ENCODE measurements at regions not wholly inside any gene's neighbourhood (a gene's known extent, or its start where the extent isn't known, plus 50 kb on each side); places are given as distances from the start of the nearest gene placed in this dataset.

- H3K9ac ChIP-seq (ENCODE audit: insufficient read depth, low read depth, low read length): no peak overlapping the region
- H3K4me2 ChIP-seq (ENCODE audit: low read depth, low read length): no peak overlapping the region
- in situ Hi-C loops (cut with HindIII; ENCODE audit: extremely low pct_ligation_motif_present, low pct_unique_long_range_greater_than_20kb) (no loop called here), intact Hi-C loops (cut with micrococcal nuclease; ENCODE audit: unreplicated experiment) (no loop called here)
- POLR2A ChIA-PET: no interaction called here
- no peak overlapping the region for H3K4me3 ChIP-seq (replicated peaks in 1 of 3; ENCODE audit: insufficient read depth in 1 of 3, low read depth in 2 of 3, low read length in 3 of 3)
- peaks cover 0 to 14% of the 10 kb centered on the region in 2 experiments; a peak in 1 of 5 replicates for H3K27me3 ChIP-seq (ENCODE audit: control insufficient read depth in 1 of 2, insufficient read depth in 2 of 2, low read length in 2 of 2)
- H3K9me3 ChIP-seq (ENCODE audit: low read length): no peaks in the 10 kb centered on the region
- H3K27ac ChIP-seq (ENCODE audit: extremely low read length, insufficient read depth, low read length): no peak overlapping the region
- no peaks in the 10 kb centered on the region for H3K79me2 ChIP-seq (ENCODE audit: insufficient read depth, low read length)
- no peak for ATAC-seq
- no TSS peak for BruUV-seq (replicated peaks)
- peak; percentile 39 for DNase-seq (ENCODE audit: low spot score)
- peaks cover 94% of the 10 kb centered on the region for H3K4me1 ChIP-seq (ENCODE audit: insufficient read depth, low read length)
- H3K36me3 ChIP-seq (replicated peaks in 1 of 2; ENCODE audit: control insufficient read depth in 1 of 2, insufficient read depth in 2 of 2, low read length in 2 of 2): no peaks in the 10 kb centered on the region
- CTCF ChIA-PET (ENCODE audit: low intra/inter-chr PET ratio, low total read pairs): no interaction called here
- FAIRE-seq: peak; percentile 52
- no peaks in the 10 kb centered on the region; the same call in 1 of the 2 replicates for H4K20me1 ChIP-seq (ENCODE audit: insufficient read depth, low read length)
- 2% methylated on average over 11 of the region's 11 CpGs for WGBS (ENCODE audit: low lambda C conversion rate)
- H2AFZ ChIP-seq (ENCODE audit: low read length): no peak overlapping the region
- no peak for TF ChIP-seq ZNF230 (CRISPR knock-in tag; IDR thresholded peaks at IDR 0.05)
- no peak for TF ChIP-seq FOXA3 (CRISPR knock-in tag; IDR thresholded peaks at IDR 0.05)
- no peak for TF ChIP-seq FOXK1 (CRISPR knock-in tag; IDR thresholded peaks at IDR 0.05; ENCODE audit: borderline replicate concordance, low read depth)
- TF ChIP-seq, protein P1, sequence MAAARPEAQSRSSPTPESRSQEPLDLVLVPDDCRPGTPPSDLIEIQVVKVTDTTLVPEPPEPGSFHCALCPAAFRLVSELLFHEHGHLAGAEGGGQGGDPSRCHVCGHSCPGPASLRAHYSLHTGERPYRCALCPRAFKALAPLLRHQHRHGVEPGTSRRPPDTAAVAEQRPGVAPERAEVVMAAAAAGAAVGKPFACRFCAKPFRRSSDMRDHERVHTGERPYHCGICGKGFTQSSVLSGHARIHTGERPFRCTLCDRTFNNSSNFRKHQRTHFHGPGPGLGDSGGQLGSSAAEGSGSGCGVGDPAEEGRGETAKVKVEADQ (CRISPR knock-in tag; IDR thresholded peaks at IDR 0.05; ENCODE audit: borderline replicate concordance): no peak
- TF ChIP-seq, protein P2, sequence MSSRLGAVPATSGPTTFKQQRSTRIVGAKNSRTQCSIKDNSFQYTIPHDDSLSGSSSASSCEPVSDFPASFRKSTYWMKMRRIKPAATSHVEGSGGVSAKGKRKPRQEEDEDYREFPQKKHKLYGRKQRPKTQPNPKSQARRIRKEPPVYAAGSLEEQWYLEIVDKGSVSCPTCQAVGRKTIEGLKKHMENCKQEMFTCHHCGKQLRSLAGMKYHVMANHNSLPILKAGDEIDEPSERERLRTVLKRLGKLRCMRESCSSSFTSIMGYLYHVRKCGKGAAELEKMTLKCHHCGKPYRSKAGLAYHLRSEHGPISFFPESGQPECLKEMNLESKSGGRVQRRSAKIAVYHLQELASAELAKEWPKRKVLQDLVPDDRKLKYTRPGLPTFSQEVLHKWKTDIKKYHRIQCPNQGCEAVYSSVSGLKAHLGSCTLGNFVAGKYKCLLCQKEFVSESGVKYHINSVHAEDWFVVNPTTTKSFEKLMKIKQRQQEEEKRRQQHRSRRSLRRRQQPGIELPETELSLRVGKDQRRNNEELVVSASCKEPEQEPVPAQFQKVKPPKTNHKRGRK (CRISPR knock-in tag; IDR thresholded peaks at IDR 0.05): no peak
- TF ChIP-seq ZNF800 (CRISPR knock-in tag; IDR thresholded peaks at IDR 0.05): no peak
- TF ChIP-seq ZNF768 (CRISPR knock-in tag; IDR thresholded peaks at IDR 0.05): no peak
- 0 out of 2 replicates have a peak, but pooled peaks have one; percentile 31 for TF ChIP-seq PATZ1 (CRISPR knock-in tag; IDR thresholded peaks at IDR 0.05)
- TF ChIP-seq FOXA1 (IDR thresholded peaks at IDR 0.05): no peak
- 0 out of 2 replicates have a peak, but pooled peaks have one; percentile 32 for TF ChIP-seq FOXA1 (CRISPR knock-in tag; IDR thresholded peaks at IDR 0.05)
- TF ChIP-seq ZBTB7B (CRISPR knock-in tag; IDR thresholded peaks at IDR 0.05): no peak
- TF ChIP-seq ZNF678 (CRISPR knock-in tag; IDR thresholded peaks at IDR 0.05): no peak
- TF ChIP-seq ZNF382 (CRISPR knock-in tag; IDR thresholded peaks at IDR 0.05; ENCODE audit: borderline replicate concordance): no peak
- TF ChIP-seq ZNF710 (CRISPR knock-in tag; IDR thresholded peaks at IDR 0.05; ENCODE audit: borderline replicate concordance): no peak
- TF ChIP-seq HDAC1 (CRISPR knock-in tag; IDR thresholded peaks at IDR 0.05): no peak
- TF ChIP-seq NFE2L1 (CRISPR knock-in tag; IDR thresholded peaks at IDR 0.05; ENCODE audit: borderline replicate concordance): no peak
- no peak for TF ChIP-seq SMARCC2 (IDR thresholded peaks at IDR 0.05)
Measured at GRCh38 chr2:120938045-120938771, 202.5 kb downstream of the GLI2 start.

Measured in HepG2 (cell line).